ENCODE measurements at regions not wholly inside any gene's neighbourhood (a gene's known extent, or its start where the extent isn't known, plus 50 kb on each side); places are given as distances from the start of the nearest gene placed in this dataset.

GRCh38 chr5:130321931-130322330 lies 417.7 kb downstream of the CHSY3 start:
- TF ChIP-seq POLR2AphosphoS5 (IDR thresholded peaks at IDR 0.05; ENCODE audit: low read depth, low read length) (no peak), PAX5 (IDR thresholded peaks at IDR 0.05; ENCODE audit: insufficient read depth, low read length, severe bottlenecking) (no peak)
